HG02610 (cell line): ENCODE measurements at regions not wholly inside any gene's neighbourhood (a gene's known extent, or its start where the extent isn't known, plus 50 kb on each side); places are given as distances from the start of the nearest gene placed in this dataset.

ENCODE experiments used
- ATAC-seq: cut with Tn5 transposase; IDR thresholded peaks from one replicate; pipeline ENCODE4 v1.9.1; 2021; ENCODE audit warnings: mild to moderate bottlenecking, moderate library complexity; ENCODE audit not compliant: unreplicated experiment

DNA sequence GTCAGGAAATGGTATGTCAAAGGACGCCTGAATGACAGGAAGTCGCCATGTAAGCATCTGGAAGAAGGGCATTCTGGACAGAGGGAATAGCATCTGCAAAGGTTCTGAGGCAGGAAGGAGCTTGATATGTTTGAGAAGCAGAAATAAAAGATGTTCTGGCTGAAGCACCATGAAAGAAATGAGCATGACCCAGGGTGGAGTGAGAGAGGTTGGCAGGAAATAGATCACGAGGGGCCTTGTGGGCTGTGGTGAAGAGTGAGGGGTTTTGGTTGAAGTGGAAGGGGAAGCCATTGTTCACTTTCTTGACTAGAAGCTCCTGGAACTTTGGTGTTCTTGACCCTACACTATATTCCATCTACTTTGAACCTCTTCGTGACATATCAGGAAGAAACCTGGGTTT, 99.4 kb upstream of the PARP11 start:
- no peak for ATAC-seq

GRCh38 chr12:3968523-3968922, 95.3 kb upstream of the PARP11 start:
- no peak for ATAC-seq

GRCh38 chr12:3967556-3968160, 94.5 kb upstream of the PARP11 start:
- no peak for ATAC-seq

- no peak for ATAC-seq
These were observed 93.2 kb upstream of the PARP11 start for GRCh38 chr12:3966376-3966775.

DNA sequence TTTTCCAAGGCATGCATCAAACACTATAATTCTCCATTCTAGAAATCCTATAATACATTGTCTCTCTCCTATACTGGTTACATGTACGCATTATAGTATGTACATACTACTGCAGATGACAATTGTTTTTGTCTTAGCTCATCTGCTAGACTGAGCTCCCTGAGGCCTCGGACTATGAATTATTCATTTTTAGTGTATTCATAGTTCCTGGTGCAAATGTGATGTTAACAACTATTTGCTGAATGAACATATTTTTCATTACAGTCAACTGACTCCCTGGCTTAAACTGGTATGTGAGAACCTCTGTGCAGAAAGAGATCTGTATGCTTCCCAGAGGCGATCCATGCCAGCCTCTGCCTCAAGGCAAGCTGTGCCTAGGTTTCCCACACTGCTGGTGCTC, 91.8 kb upstream of the PARP11 start:
- no peak for ATAC-seq

DNA sequence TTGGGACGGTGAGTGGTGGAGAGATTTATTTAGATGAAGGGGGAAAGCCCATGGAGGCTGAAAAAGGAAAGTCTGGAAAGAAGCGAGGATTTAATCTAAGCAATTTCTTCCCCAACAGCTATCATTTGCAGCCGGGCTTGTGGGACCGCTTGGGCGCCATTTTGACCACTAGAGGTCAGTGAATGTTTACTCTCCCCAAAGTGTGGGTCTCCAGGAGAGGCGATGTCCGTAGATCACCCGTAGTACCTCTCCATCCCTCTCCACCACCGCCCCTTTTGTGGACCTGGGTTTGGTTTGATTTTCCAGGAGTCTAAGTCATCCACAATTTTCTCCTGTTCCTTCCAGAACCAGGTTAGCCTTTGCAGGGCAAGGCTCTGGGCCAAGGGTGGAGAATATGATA, 91.2 kb upstream of the PARP11 start:
- no peak for ATAC-seq

- no peak for ATAC-seq
These were observed 89.7 kb upstream of the PARP11 start for GRCh38 chr12:3962631-3963483.

DNA sequence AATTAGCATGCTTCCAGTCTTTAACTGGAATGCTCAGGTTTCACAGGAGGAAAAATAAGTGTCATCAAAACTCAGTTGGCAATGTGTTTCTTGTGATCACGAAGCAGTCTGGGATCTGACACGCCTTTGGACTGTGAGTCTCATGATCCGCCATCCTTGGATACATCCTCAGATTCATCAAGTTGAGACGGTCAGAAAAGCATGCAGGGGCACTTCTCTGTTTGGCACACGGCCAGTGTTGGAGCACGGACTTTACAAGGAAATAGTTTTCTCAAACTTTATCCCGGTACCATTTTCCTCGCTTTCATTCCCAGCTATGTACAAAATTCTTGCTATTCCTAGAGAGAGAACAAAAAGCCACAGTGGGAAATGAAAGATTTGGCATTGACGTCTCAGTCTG, 88.4 kb upstream of the PARP11 start:
- no peak for ATAC-seq

DNA sequence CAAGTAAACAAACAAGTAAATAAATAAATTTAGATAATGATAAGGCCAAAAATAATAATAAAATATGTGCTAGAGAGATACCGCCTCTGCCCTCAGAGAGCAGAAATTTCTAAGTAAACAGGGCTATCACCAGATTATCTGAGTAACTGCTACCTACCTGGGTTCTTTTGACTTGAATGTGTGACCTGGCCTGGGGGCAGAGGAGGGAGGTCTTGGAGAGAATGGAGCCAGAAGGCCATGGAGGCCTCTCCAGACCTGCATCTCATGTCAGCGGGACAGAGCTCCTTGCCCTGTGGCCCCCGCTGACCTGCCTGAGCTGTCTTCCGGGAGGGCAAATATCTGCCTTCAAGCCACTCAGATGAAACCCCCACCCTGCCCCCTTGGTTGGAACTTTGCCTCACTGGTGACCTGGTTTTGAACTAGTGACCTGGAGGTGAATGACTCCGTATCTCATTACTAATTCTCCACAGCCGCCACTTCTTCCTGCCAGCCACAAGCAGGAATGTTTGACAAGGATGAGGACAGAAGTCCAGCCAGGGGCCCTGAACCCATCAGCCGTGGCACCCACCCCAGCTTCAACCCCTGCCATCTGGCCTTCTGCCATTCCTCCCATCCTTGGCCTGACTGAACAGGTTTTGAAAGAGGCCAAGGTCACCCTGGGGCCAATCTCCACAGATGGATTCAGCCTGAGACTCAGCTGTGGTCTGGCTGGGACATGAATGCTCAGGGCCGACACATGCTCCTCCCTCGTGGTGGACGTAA, 86.8 kb upstream of the PARP11 start:
- no peak for ATAC-seq

DNA sequence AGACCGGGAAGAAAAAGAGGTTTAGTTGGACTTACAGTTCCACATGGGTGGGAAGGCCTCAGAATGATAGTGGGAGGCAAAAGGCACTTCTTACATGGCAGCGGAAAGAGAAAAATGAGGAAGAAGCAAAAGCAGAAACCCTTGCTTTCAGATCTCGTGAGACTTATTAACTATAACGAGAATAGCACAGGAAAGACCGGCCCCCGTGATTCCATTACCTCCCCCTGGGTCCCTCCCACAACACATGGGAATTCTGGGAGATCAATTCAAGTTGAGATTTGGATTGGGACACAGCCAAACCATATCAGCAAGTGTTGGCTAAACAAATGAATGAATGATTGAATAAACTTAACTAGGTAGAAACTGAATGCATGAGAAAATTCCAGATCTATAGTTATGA, 85.3 kb upstream of the PARP11 start:
- no peak for ATAC-seq

- ATAC-seq, result no peak
These were observed 78.4 kb upstream of the PARP11 start for GRCh38 chr12:3951380-3952135.

DNA sequence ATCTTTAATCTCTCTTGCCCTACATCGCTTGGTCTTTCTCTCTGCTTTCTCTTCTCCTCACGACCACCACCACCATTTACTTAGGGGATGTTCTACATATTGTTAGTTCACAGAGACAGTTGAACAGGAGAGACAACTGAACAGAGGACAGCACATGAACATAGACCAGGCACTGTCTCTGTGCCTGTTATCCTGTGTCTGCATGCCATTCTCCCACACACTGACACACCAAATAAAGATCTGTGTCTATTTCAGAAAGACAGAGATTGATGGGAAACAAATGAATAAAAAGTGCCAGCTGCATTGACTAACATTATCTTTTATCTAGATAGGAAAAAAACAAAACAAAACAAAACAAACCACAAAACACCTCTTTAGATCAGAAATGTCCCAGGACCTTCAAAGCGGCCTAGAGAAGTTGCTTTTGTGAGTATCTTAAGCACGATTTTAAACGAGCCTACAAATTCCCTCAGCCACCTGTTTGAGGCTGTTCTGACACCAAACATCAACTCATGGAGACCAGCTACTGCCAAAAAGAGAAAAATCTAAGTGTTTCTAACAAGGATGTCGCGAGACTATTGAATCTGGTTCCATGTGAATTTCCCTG, 77.6 kb upstream of the PARP11 start:
- ATAC-seq, result no peak

DNA sequence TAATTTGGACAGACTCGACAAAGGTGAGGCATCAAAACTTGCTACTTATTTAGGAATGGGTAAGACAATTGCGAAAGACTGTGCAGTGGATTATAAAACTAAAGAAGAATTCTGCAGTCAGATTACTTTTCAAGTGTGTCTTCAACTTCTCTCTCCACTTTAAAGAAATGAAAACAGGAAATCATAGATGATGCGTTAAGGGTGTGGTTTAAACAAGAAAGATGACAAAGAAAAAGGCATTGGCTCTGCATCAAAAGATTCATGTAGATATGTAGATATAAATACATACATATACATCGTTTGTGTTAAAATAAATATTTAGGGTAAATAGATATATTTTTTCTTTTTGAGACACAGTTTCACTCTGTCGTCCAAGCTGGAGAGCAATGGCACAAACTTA, 74.6 kb upstream of the PARP11 start:
- no peak for ATAC-seq

GRCh38 chr12:3945671-3946070, 72.5 kb upstream of the PARP11 start:
- ATAC-seq, result no peak

DNA sequence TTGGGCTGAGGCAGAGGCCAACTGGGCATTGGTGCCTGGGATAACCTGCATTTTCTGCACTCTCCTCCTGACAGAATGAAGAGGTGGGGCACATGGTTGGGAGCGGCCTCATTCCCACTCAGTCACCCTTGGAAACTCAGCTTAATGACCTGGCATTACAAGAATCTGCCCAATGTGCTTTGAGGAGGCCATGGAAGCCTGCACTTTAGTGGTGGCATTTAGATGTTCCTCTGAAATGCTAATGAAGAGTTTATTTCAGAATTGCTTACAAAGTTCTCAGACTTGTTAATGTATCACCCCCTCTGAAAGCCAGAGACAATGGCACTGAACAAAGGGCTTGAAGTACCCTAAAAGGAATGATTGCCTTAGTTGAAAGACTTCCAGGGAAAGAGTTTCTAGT, 71.4 kb upstream of the PARP11 start:
- ATAC-seq, result no peak

DNA sequence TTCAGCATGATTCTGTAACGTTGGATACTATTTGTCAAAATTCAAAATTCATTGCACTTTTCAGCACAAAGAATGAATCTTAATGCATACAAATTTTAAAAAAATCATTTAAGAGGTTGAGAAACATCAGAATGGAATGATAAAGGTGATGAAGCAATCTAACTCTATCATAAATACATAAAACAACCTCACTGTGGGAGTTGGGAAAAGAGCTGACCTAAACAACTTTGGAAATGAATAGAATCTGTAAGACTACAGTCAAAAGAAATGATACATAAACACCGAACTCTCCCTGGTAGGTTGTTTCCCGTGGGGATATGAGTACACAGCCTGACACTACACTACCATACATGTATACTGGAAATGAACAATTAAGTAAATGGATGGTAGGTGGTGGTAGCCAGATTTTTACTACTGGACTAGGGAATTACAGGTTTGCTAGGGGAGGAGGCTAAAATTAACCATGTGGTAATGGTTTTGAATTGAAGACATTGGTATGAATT, 64.9 kb upstream of the PARP11 start:
- ATAC-seq, result no peak

GRCh38 chr12:3935078-3935477, 61.9 kb upstream of the PARP11 start:
- ATAC-seq, result no peak

DNA sequence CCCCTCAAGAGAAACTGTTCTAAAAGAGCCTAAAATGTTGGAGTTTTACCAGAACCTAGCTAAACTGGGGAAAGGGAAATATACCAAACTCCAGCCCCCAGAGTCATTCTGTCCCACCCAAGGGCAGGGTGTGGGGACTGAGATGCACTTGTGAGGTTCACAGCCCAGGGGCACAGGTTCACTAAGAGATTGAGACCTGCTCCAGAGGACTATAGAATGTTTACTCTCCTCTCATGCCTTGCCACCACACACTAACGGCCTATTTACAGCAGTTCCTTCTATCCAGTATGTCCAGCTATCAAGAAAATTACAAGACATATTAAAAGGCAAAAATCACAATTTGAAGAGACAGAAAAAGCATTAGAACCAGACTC, 60.6 kb upstream of the PARP11 start:
- no peak for ATAC-seq

DNA sequence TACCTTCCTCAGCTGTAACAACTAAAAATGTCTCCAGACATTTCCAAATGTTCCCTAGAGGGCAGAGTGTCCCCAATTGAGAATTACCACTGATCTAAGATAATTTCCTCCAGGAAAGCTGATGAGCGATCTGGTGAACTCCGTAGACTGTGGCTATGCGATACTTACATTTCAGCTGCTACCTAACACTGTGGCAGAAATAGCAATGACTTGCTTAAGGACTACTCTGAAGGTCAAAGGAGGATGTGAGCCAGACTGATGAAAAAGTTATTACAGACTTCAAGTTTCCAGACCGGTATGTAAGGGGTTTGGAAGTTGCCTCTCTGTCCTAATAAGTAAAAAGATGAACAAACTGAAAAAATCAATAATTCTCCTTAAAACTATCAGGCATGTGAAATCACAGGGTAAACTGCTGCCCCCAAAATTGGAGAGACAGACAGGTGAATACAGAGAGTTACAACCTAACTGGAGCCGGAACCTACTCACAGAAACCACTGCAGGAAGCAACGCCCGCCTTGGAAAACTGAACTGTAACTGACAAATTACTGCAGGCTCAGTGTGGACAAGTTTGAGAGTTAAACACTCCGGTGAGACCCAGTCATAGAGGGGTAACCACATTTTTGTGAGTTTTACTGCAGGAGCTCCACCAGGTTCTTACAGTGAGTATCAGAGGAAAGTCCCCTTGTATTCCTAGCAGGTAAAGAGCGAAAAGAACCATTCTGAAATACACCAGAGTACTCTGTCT, 60.0 kb upstream of the PARP11 start:
- ATAC-seq, result no peak

DNA sequence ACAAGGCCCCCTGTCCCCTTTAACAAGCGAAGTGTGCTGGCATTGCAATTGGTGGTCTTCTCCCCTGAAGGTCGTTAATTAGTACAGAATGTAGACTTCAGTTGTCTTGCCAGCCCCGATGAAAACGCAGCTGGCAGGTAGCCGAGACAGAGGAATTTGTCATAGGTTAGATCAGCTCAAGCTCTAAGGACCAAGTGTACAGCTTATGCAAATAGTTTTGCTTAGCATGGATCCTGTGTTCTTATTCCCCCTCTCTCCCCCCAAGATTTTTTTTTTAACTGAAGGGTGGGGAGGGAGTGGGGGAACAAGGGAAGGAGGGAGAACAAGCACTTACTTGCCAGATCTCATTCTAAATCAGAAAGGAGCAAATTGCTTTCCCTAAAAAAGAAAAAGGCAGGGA, 58.6 kb upstream of the PARP11 start:
- no peak for ATAC-seq
